Tibial nerve (tissue), 4 donors: ENCODE measurements at regions not wholly inside any gene's neighbourhood (a gene's known extent, or its start where the extent isn't known, plus 50 kb on each side); places are given as distances from the start of the nearest gene placed in this dataset.

Experiments used
- DNase-seq, 2 donors: peaks; one replicate each; pipeline ENCODE4 v3.0.0-alpha.2; 2019; ENCODE audit warnings: low spot score in 2 of 2
- H3K27ac ChIP-seq, 4 donors: fragments of 200-600 bp; sonication (generic) in 3 of 4; one replicate each; pipeline ENCODE4 v1.5.1; 2017 to 2019; ENCODE audit warnings: mild to moderate bottlenecking in 1 of 4
- H3K27me3 ChIP-seq, 2 donors: fragments of 200-600 bp; sonication (generic) in 1 of 2; one replicate each; pipeline versions ENCODE4 v1.5.1 to v1.6.0; 2017 to 2019
- H3K36me3 ChIP-seq, 3 donors: fragments of 200-600 bp; sonication (generic); one replicate each; pipeline ENCODE4 v1.5.1; 2018 to 2019
- H3K4me1 ChIP-seq, 4 donors: fragments of 200-600 bp; sonication (generic) in 3 of 4; one replicate each; pipeline ENCODE4 v1.5.1; 2017 to 2019
- H3K4me3 ChIP-seq, 4 donors: fragments of 200-600 bp; sonication (generic) in 3 of 4; one replicate each; pipeline ENCODE4 v1.5.1; 2017 to 2019; ENCODE audit warnings: mild to moderate bottlenecking in 1 of 4, moderate library complexity in 1 of 4
- H3K9me3 ChIP-seq, 4 donors: fragments of 200-600 bp; sonication (generic) in 3 of 4; one replicate each; pipeline ENCODE4 v1.5.1; 2017 to 2019
- CTCF ChIP-seq, 5 experiments: fragments of 200-600 bp in 3 of 5; fragments of 450-650 bp in 2 of 5; sonication (generic) in 3 of 5; IDR thresholded peaks; one replicate each; pipeline ENCODE4 v1.5.1; 2016 to 2019; ENCODE audit warnings: antibody characterized with exemption in 5 of 5, mild to moderate bottlenecking in 3 of 5, moderate library complexity in 2 of 5
- EP300 ChIP-seq, 2 donors: sonication (generic); formaldehyde crosslinking; IDR thresholded peaks; one replicate each; pipeline ENCODE4 v1.6.1; 2017; ENCODE audit warnings: antibody characterized with exemption in 2 of 2, mild to moderate bottlenecking in 1 of 2
- POLR2A ChIP-seq, 2 donors: fragments of 450-650 bp; IDR thresholded peaks; one replicate each; pipeline ENCODE4 v1.6.1; 2017; ENCODE audit warnings: antibody characterized with exemption in 2 of 2, mild to moderate bottlenecking in 2 of 2, moderate library complexity in 2 of 2
- WGBS, 2 donors: methylation state at CpG; one replicate each; pipeline ENCODE4 v1.1.5; 2018; 5-methylcytosine and 5-hydroxymethylcytosine counted together

- no peak for DNase-seq
- TF ChIP-seq POLR2A (IDR thresholded peaks at IDR 0.05) (no peak), EP300 (IDR thresholded peaks at IDR 0.05) (no peak), CTCF (IDR thresholded peaks at IDR 0.05) (no peak)
- H3K36me3 ChIP-seq: no peaks in the 10 kb centered on the region
- H3K4me3 ChIP-seq: no peak overlapping the region
- 87 to 93% methylated on average over 2 of the region's 2 CpGs for WGBS, 2 donors
- peaks cover 0 to under 1% (median 0%) of the 10 kb centered on the region in 4 donors for H3K9me3 ChIP-seq
- no peaks in the 10 kb centered on the region for H3K27me3 ChIP-seq
- no peaks in the 10 kb centered on the region for H3K4me1 ChIP-seq
- no peak overlapping the region for H3K27ac ChIP-seq
These were observed 705.9 kb upstream of the AGA start for GRCh38 chr4:178148106-178148505.

- no peaks in the 10 kb centered on the region for H3K4me1 ChIP-seq
- WGBS, 2 donors: 59 to 67% methylated on average over 11 of the region's 11 CpGs
- no peak overlapping the region for H3K27ac ChIP-seq
- DNase-seq: no peak
- no peaks in the 10 kb centered on the region for H3K27me3 ChIP-seq
- peaks cover 0 to 10% (median 0%) of the 10 kb centered on the region in 4 donors for H3K9me3 ChIP-seq
- H3K4me3 ChIP-seq: no peak overlapping the region
- no peaks in the 10 kb centered on the region for H3K36me3 ChIP-seq
- TF ChIP-seq CTCF (IDR thresholded peaks at IDR 0.05): no peak
- TF ChIP-seq POLR2A (IDR thresholded peaks at IDR 0.05): no peak
- no peak for TF ChIP-seq EP300 (IDR thresholded peaks at IDR 0.05)
These were observed 723.2 kb upstream of the AGA start for GRCh38 chr4:178165251-178165950.

- H3K9me3 ChIP-seq: peaks cover 0 to 5% (median 0%) of the 10 kb centered on the region in 4 donors
- H3K27ac ChIP-seq: no peak overlapping the region
- H3K4me1 ChIP-seq: no peaks in the 10 kb centered on the region
- 48 to 64% methylated on average over 5 of the region's 5 CpGs for WGBS, 2 donors
- H3K27me3 ChIP-seq: no peaks in the 10 kb centered on the region
- no peak for DNase-seq
- no peak overlapping the region for H3K4me3 ChIP-seq
- TF ChIP-seq CTCF (IDR thresholded peaks at IDR 0.05): no peak
- no peaks in the 10 kb centered on the region for H3K36me3 ChIP-seq
These were observed 723.7 kb upstream of the AGA start for GRCh38 chr4:178165951-178166308.

GRCh38 chr4:178173771-178174170, 731.5 kb upstream of the AGA start:
- Histone ChIP-seq H3K9me3 (no peaks in the 10 kb centered on the region), H3K27me3 (no peaks in the 10 kb centered on the region), H3K27ac (no peak overlapping the region), H3K4me1 (no peaks in the 10 kb centered on the region), H3K36me3 (no peaks in the 10 kb centered on the region), H3K4me3 (no peak overlapping the region)
- 76 to 80% methylated on average over 6 of the region's 6 CpGs for WGBS, 2 donors
- TF ChIP-seq EP300 (IDR thresholded peaks at IDR 0.05) (no peak), POLR2A (IDR thresholded peaks at IDR 0.05) (no peak)
- no peak for DNase-seq

- no peaks in the 10 kb centered on the region for H3K4me1 ChIP-seq
- no peak overlapping the region for H3K27ac ChIP-seq
- WGBS, 2 donors: 83 to 87% methylated on average over 2 of the region's 2 CpGs
- TF ChIP-seq POLR2A (IDR thresholded peaks at IDR 0.05) (no peak), EP300 (IDR thresholded peaks at IDR 0.05) (no peak), CTCF (IDR thresholded peaks at IDR 0.05) (no peak)
- DNase-seq: no peak
- H3K36me3 ChIP-seq: no peaks in the 10 kb centered on the region
- no peaks in the 10 kb centered on the region for H3K27me3 ChIP-seq
- no peak overlapping the region for H3K4me3 ChIP-seq
- H3K9me3 ChIP-seq: no peaks in the 10 kb centered on the region
These were observed 732.5 kb upstream of the AGA start for GRCh38 chr4:178174756-178175155.

GRCh38 chr4:178185517-178185916, 743.3 kb upstream of the AGA start:
- Histone ChIP-seq H3K4me1 (no peaks in the 10 kb centered on the region), H3K27me3 (no peaks in the 10 kb centered on the region), H3K9me3 (no peaks in the 10 kb centered on the region), H3K27ac (no peak overlapping the region), H3K36me3 (no peaks in the 10 kb centered on the region), H3K4me3 (no peak overlapping the region)
- no peak for TF ChIP-seq EP300 (IDR thresholded peaks at IDR 0.05)
- no peak for TF ChIP-seq CTCF (IDR thresholded peaks at IDR 0.05)
- TF ChIP-seq POLR2A (IDR thresholded peaks at IDR 0.05): no peak
- no peak for DNase-seq
- WGBS, 2 donors: 69 to 74% methylated on average over 3 of the region's 3 CpGs
